Fibroblast of mammary gland (primary cell): ENCODE measurements at regions not wholly inside any gene's neighbourhood (a gene's known extent, or its start where the extent isn't known, plus 50 kb on each side); places are given as distances from the start of the nearest gene placed in this dataset.

ENCODE experiments used
- DNase-seq: peaks from one replicate; pipeline ENCODE4 v3.0.0-alpha.2; 2010; ENCODE audit warnings: low read depth
- H3K4me3 ChIP-seq: 2 replicates; pipeline ENCODE4 v1.5.1; 2011; ENCODE audit warnings: low read depth, mild to moderate bottlenecking, low read length, moderate library complexity; ENCODE audit not compliant: control insufficient read depth
- TF ChIP-seq, protein P1 (sequence below): conservative IDR thresholded peaks from 2 replicates; pipeline ENCODE4 v1.5.1; 2011; ENCODE audit warnings: low read depth, low read length, inconsistent platforms; ENCODE audit not compliant: control insufficient read depth, insufficient read depth

GRCh38 chrX:9163214-9163709, 129.3 kb upstream of the FAM9B start:
- H3K4me3 ChIP-seq, result no peak overlapping the region
- DNase-seq, result peak; percentile 45
- TF ChIP-seq, protein P1, sequence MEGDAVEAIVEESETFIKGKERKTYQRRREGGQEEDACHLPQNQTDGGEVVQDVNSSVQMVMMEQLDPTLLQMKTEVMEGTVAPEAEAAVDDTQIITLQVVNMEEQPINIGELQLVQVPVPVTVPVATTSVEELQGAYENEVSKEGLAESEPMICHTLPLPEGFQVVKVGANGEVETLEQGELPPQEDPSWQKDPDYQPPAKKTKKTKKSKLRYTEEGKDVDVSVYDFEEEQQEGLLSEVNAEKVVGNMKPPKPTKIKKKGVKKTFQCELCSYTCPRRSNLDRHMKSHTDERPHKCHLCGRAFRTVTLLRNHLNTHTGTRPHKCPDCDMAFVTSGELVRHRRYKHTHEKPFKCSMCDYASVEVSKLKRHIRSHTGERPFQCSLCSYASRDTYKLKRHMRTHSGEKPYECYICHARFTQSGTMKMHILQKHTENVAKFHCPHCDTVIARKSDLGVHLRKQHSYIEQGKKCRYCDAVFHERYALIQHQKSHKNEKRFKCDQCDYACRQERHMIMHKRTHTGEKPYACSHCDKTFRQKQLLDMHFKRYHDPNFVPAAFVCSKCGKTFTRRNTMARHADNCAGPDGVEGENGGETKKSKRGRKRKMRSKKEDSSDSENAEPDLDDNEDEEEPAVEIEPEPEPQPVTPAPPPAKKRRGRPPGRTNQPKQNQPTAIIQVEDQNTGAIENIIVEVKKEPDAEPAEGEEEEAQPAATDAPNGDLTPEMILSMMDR, result no peak

DNA sequence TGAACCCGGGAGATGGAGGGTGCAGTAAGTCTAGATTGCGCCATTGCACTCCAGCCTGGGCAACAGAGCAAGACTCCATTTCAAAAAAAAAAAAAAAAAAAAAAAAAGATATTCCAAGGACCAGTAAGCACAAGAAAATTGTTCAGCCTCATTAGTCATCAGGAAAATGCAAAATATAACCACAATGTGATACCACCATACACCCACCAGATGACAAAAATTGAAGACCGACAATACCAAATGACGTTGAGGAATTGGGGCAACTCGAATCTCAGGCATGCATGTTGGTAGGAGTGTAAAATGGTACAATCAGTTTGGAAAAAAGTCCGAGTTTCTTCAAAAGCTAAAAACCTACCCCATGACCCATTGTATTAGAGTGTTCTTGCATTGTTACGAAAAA, 130.2 kb upstream of the FAM9B start:
- DNase-seq, result peak; percentile 49
- TF ChIP-seq, protein P1, result no peak

GRCh38 chrX:9164533-9165426, 130.9 kb upstream of the FAM9B start:
- H3K4me3 ChIP-seq, result no peak overlapping the region
- peak; percentile 29 for DNase-seq
- TF ChIP-seq, protein P1, result no peak

More for the DNA sequence above, 130.2 kb upstream of the FAM9B start:
- no peak overlapping the region for H3K4me3 ChIP-seq

- H3K4me3 ChIP-seq, result no peak overlapping the region
- TF ChIP-seq, protein P1, result no peak
- peak; percentile 24 for DNase-seq
These were observed 132.6 kb upstream of the FAM9B start for GRCh38 chrX:9166584-9166944.

GRCh38 chrX:9171841-9172463, 138.0 kb upstream of the FAM9B start:
- H3K4me3 ChIP-seq, result no peak overlapping the region
- peak; percentile 57 for DNase-seq
- TF ChIP-seq, protein P1, result no peak

DNA sequence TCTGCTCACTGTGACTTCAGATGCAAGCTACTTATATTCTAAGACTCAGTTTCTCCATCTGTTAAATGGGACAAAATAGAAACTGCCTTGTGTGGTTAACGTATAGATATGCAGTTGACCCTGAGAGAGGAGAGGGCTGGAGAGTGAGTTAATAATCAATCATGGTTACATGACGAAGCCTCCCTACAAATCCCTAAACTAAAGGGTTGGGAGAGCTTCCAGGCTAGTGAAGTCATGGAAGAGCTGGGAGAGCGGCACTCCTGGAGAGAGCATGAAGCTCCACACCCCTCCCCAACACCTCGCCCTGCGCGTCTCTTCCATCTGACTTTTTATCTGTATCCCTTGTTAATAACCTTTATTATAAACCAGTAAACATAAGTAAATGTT, 138.5 kb upstream of the FAM9B start:
- H3K4me3 ChIP-seq, result no peak overlapping the region
- TF ChIP-seq, protein P1, result no peak
- DNase-seq, result no peak
